Right lobe of liver (tissue), 4 donors: ENCODE measurements at regions not wholly inside any gene's neighbourhood (a gene's known extent, or its start where the extent isn't known, plus 50 kb on each side); places are given as distances from the start of the nearest gene placed in this dataset.

Experiments used
- CTCF ChIP-seq, 4 donors: fragments of 200-600 bp in 3 of 4; fragments of 450-650 bp in 1 of 4; IDR thresholded peaks; one replicate each; pipeline versions ENCODE4 v1.5.1 to v1.8.0; 2016 to 2022; ENCODE audit warnings: antibody characterized with exemption in 4 of 4, mild to moderate bottlenecking in 2 of 4
- POLR2A ChIP-seq: fragments of 450-650 bp; IDR thresholded peaks from one replicate; pipeline ENCODE4 v1.6.1; 2017; ENCODE audit warnings: antibody characterized with exemption, mild to moderate bottlenecking
- donor health status: DM: no; HTN: no; CAD: no.
- donor health status: DM: no; HTN: no; CAD: no.
- donor health status: DM: no; HTN: yes; CAD: no.

- TF ChIP-seq POLR2A (no peak), CTCF (IDR thresholded peaks at IDR 0.05) (no peak)
Measured at GRCh38 chr6:144449218-144449617, 164.1 kb downstream of the UTRN start.
